ENCODE measurements at regions not wholly inside any gene's neighbourhood (a gene's known extent, or its start where the extent isn't known, plus 50 kb on each side); places are given as distances from the start of the nearest gene placed in this dataset.

DNA sequence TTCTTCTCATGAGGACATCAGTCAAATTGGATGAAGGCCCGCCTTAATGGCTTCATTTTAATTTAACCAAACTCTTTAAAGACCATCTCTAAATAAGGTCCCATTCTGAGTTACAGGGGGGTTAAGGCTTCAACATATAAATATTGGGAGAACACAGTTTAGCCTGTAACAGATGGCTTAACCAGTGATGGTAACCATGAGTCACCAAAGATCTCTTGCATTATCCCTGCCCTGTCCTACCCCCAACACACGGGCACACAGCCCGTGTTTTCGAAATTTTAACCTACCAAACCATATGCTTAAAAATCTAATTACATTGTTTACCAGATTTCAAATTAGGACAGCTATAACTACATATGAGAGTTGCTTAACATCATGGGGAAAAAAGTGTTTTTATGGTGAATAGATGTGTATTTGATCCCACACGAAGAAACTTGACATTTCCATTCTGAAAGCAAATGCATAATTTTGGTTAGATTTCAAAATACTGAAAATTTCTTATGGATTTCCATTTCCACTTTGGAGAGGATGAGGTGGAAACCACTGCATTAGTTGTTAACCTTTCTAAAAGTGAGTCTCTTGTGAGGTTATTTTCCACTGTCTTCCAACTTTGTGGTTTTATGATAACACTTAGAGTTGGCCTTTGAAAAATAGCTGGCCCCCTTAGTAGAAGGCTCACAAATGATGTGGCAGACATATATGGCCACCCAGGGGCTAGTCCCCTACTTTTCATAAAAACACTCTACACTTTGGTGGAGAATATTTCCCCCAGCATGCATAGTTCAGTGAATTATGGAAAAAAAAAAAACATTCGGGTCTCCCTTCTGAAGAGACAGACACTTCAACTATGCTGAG lies 849.3 kb downstream of the TLE1 start:
- DNase-seq (ENCODE audit: low spot score) = no peak

DNA sequence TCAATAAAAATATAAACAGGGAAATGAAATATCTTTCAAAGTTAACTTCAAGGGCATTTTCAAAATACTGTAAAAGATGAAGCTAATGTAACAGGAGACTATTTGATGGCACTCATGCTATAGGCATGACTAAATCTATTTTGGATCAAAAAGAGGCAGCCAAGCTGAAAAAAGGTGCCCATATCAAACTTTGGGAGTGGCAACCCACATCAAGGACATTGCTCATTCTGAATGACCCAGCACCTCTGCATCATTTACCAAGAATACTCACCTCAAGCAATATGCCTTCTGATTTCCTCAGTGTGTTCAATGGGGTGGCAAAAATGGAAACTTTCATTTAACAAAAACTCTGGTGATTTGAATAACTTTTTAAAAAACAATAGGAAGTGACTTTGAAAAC lies 853.3 kb downstream of the TLE1 start:
- no peak for DNase-seq (ENCODE audit: low spot score)

DNA sequence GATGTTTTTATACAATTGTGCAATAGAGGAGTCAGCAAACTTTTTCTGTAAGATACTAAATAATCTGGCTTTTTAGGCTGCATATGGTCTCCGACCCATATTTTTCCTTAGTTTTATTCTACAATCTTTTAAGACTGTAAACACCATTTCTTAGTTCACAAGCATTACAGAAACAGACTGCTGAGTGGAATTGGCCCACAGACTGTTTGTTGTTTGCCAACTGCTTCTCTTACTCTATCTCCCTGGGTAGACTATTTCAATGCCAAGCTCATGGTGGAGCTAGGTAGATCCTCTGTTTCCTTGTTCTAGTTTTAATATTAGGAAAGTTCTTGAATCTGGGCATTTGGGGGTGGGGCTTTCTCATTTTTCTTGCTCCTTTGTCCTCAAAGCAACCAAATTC lies 857.6 kb downstream of the TLE1 start:
- DNase-seq (ENCODE audit: low spot score) = no peak

DNA sequence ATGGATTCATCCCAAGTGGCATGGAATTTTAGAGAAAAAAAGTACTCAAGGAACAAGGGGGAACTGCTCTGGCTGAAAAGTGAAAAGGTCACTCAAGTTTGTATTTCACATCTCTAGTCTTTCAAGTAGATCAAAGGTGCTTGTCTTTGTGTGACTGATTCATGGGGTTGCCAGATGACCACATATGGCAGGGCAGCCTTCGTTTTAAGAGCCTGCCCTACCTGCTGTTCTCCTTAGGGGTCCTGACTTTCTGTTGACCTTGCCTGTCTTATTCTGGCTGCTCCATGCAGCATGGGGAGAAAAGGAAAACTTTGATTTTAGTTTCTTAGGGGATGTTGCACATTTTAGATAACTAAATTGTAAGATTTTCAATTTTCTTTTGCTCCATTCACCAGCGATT lies 877.7 kb downstream of the TLE1 start:
- no peak for DNase-seq (ENCODE audit: low spot score)

DNA sequence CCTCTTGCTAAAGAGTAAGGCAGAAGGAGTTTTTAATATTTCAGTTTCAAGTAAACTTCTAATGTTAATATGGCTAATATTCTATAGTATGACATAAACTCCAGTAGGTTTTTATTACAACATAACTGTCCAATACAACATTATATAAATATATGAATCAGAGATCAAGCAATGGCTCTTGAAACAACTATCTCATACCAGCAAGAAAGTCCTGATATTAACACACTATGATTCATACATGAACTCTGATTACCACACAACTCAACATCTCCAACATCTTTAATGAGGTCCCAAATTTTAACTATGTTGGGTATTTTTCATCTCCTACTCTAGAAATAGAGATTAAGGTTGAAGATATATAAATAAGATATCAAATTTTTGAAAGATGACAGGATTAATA lies 878.3 kb downstream of the TLE1 start:
- DNase-seq (ENCODE audit: low spot score) = no peak

DNA sequence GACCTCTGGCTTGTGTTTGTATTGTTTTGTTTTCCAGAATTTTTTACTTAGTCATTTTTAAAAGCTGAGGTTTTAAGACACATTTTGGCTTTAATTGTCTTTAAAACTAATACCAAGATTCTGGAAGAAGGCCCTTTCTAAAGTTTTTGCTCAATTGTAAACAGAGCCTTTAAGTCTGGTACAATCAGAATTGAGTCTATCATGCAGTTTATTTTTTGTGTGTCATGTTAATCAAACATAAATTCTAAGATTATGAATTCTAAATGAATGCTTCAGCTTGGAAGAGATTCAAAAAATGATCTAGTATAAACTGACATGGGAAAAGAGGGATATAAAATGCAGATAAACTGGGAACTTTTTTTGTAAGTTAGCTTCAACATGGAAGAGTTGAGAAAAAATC lies 882.7 kb downstream of the TLE1 start:
- DNase-seq (ENCODE audit: low spot score) = no peak

DNA sequence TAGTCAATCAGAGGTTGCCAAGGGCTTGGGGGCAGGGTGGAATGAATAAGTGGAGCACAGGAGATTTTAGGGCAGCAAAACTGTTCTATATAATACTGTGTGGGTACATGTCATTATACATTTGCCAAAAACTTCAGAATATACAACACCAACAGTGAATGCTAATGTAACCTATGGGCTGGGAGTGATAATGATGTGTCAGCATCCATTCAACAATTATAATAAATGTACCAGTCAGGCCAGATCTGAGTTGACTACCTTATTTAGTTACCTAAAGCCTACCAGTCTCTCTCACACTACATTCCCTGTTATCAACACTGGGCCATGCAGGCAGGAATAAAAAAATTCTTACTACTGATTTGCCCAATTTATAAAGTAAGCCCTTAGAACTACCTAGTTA lies 884.5 kb downstream of the TLE1 start:
- DNase-seq (ENCODE audit: low spot score) = no peak

DNA sequence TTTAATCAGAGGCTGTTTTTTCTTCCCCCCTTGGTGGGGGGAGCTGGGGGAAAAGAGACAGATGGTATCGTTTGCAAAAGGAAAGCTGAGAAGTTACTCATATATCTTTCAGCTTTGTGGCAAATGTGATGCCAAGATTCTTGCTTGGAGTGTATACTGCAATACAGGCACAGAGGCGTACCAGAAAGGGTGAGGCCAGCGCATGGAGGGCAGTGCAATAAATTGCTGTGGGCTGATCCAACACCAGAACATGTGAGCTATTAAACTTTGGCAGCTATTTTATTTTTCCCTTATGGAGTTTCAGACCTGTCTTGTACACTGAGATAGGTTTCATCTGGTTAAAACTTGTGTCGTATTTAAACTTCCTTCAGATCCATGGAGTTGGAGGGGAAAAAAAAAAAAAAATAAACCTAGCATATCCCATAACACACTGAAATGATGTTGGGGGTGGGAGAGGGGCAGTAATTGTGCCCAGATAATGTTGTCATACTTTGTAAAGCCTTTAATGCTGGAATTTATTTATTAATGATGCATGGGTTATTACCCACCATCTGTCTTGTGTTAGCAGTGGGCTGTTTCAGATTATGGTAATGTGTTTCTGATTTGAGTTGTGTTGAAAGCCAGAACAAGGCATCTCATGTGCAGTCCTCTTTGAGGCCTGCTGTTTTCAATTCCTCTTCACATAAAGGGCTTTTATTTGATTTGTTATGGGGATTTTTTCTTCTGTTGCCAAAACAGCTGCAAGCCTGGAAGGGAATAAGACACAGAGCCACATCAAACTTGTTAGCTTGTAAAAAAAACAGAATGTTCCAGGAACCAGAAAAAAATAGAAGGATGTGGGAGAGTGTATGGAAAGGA lies 891.3 kb downstream of the TLE1 start:
- DNase-seq (ENCODE audit: low spot score) = no peak

DNA sequence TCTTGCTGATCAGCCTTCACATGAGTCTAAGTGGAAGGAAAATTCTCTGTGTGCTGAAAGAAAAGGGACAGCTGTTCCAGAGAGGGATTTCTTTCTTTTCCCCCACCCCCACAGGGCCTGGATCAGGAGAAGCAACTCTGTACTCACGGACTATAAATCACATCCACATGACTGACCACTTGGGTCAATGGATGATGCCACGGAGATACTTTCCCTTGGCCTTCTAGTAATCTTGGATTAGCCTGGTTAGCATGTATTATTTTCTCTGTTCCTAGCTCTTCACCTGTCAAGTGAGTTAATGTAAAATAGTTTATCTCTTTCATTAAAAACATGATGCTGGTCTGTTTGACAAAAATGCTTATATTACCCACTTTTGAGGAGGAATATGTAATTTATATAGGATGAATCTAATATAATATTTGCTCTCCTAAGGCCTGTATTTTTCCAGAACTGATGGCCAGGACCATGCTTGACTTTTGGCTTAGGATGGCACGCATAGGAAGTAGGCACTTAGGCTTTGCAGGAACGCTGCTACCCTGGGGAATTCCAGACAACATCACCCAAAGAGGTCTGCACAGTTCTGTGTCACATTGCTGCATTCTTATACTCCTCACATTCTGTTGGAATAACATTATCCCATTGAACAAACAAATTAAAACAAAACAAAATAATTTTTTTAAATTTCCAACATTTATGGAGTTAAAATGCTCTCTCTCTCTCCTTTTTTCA lies 892.1 kb downstream of the TLE1 start:
- DNase-seq (ENCODE audit: low spot score) = no peak

DNA sequence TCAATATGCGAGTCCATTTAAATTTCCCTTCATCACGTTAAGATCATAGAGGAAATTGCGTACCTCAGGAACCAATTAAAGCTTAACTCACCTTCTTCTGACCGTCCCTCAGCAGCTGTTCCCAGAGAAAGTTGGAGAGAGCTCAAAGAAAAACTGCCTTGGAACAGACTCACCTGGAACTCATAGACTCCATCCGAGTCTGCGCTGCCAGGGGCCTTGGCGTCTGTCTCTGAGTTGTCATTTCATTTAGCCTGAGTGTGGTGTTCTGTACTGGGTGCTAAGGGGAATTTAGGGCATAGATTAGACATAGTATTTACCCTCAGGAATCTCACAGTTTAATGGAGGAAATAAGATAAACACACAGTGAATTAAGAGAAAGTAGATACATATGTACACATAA lies 892.7 kb downstream of the TLE1 start:
- no peak for DNase-seq (ENCODE audit: low spot score)

DNA sequence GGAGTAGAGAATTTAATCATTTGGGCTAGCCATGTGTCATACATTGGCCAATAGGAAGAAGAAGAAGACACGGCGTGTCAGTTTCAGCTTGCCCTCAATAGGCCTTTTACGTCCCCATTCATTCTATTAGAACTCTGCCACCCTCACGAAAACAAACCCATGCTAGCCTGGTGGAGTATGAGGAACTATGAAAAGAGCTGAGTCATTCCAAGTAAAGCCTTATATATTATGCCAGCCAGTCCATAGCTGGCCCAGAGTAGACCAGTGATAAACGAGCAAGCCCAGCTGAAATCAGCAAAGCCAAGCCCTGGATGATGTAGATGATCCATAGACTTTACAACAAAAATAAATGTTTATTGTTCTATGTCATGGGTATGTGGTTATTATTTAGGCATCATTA lies 895.1 kb downstream of the TLE1 start:
- no peak for DNase-seq (ENCODE audit: low spot score)

DNA sequence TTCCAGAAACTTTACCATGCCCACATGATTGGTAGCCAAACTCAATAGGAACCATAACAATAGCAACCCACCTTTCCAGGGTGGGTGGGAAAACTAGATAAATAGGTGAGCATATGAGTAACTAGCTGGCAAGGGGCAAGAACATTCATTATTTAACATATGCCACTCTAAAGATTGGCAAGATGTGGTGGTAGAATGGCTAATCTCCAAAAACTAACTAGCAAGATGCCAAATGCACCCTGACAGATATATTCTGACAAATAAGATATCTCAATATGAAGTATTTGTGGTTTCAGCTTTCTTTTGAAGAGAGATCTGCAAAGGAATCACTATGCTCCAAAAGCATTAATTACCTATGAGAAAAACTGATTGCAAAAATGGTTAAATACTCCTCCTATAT lies 895.6 kb downstream of the TLE1 start:
- no peak for DNase-seq (ENCODE audit: low spot score)

DNA sequence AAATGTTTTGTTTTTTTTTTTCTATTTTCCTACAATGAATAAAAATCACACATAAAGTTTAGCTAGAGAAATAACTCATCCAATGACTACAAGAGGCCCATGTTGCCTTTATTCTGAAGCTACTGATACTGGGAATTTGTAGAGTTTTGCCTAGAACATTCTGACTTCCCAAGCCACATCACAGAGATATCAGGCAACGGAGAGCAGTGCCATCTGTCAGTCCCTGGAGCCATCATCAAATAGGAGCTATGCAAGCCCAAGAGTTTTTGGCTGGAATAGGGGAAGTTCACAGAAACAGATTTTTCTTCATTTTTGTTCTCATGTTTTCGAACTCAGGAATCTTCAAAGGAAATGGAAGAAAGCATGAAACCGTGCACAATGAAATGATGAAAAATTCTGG lies 896.6 kb downstream of the TLE1 start:
- no peak for DNase-seq (ENCODE audit: low spot score)

DNA sequence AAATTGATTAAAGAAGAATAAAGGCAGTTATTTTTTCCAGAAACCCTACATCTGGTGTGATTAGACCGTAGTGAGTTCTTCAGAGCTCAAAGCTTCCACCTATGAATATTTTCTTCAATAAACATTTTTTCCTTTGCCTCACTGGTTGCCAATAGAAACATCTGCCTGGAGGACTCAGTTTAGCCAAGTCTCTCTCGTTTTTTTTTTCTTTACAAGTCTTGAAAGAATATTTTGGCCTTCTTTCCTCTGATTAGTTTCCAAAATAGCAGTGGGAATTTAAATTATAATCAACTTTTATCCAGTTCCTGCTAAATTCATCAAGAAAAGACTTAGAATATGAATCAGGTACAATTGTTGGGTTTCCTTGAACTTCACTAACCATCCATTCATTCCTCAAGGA lies 897.5 kb downstream of the TLE1 start:
- no peak for DNase-seq (ENCODE audit: low spot score)

DNA sequence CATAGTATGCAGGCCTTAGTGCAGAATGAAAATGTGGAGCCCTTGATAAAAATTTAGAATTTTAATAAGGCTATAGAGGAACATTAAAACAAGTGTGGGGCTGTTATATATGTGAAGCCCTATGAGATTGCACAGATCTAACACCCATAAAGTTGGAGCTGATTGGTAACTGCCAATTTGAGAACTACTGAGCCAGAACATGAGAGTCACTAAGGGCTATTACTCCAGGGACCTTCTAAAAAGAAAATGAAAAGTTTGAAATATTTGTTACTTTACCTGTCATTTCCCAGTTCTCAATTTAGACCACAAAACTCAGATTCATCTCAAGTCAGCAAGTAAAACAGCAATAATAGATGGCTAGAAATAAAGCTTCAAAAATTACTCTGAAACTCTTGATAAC lies 898.6 kb downstream of the TLE1 start:
- DNase-seq (ENCODE audit: low spot score) = no peak

DNA sequence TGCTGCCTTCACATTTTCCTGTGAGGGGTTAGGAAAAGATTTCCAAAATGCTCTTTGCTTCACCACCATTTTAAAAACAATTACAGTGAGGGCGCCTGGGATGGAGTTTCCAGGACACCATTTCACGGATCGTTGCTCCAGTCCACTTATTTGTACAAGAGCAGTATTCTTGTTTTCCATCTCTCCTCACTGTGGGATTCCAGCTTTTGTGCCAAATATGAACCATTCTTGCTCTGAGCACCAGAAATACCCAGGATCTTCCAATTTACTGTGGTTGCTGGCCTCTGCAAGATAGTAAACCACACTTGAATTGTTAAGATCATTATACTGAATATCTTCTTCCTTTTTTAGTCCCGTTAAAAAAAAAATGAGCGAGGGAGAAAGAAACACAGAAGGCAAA lies 899.5 kb downstream of the TLE1 start:
- DNase-seq (ENCODE audit: low spot score) = no peak

DNA sequence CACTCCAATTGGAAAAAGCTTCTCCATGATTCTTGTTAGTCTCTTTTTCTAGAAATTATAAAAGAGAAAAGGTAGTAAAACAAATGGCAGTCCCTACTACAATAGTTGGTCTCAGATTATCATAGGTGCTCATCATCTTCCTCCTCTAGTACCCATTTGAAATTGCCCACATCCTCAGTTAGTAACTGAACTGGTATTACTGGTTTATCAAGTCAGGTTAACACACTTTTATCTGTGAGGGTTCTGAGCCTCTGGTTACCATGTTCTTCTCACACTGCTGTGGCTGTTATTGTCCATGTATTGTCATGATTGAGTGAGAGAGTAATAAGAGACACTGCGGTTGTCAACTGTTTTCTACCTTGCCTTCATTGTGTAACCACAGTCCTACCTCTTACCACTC lies 901.7 kb downstream of the TLE1 start:
- no peak for DNase-seq (ENCODE audit: low spot score)

DNA sequence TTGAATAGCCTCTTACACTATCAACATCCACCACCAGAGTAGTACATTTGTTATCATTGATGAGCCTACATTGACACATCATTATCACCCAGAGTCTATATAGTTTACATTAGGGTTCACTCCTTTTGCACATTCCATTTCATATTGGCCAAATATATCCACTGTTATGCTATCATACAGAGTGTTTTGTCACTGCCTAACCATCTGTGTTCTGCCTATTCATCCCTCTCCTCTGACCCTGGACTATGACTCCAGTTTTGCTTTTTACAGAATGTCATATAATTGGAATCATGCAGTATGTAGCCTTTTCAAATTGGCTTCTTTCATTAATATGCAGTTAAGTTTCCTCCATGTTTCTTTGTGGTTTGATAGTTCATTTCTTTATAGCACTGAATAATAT lies 904.7 kb downstream of the TLE1 start:
- DNase-seq (ENCODE audit: low spot score) = no peak

DNA sequence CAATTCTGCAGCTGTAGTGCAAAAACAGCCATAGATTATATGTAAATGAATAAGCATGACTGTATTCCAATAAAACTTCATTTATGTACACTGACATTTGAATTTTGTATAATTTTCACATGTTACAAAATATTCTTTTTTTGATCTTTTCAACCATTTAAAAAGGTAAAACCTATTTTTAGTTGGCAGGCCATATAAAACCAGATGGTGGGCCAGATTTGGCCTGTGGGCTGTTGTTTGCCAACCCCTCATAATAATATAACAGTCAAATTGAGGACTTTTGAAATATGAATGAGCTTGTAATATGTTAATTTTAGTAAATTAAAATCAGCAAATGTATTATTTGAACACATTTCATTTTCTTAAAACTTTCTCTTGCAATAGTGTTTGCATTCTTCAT lies 913.4 kb downstream of the TLE1 start:
- no peak for DNase-seq (ENCODE audit: low spot score)

DNA sequence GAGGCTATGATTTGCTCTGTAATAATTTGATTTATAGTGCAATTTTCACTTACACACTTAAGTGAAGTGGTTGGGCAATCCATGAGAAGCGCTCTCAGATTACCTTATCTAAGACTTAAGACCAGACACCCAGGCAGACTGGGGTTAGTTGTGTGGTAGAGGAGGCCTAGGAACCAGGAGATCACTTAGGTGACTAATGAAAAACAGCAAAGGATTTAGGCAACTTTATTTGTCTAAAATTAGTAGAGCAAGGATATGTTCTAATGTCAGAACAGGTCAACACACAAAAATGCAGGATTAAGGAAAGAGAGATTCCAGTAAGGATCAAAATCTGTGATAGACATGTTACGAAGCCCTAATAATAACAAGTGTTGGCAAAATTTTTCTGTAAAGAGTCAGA lies 913.8 kb downstream of the TLE1 start:
- DNase-seq (ENCODE audit: low spot score) = no peak

DNA sequence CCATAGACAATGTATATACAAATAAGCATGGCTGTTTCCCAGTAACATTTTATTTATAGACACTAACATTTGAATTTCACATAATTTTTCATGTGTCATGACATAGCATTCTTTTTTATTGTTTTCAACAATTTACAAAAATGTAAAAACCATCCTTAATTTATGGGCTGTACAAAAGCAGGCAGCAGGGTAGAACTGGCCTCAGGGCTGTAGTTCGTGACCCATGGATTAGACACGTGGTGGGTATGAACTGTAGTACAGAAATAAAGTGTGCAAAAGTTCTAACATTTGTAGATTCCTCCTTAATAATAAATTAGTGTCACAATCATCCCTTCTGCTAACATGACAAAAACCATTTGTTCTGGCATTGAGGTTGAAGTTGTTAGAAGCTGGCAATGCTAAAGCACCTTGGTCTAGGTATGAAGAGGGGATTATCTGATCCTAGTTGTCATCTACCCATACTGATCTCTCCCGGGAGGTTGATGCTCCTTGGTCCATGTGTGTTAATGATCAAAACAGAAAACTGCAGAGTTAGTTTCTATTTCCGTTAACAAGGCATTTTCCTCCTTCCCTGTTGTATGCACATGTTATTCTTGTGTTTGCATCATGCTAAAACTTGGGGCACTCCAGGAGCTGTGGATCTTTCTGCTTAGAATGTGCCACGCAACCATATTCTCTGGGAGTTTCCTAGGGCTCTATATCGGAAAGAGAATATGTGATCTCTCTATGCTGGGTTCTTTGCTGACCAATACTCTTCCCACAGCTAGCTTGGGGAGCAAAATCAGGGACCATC lies 917.6 kb downstream of the TLE1 start:
- no peak for DNase-seq (ENCODE audit: low spot score)

DNA sequence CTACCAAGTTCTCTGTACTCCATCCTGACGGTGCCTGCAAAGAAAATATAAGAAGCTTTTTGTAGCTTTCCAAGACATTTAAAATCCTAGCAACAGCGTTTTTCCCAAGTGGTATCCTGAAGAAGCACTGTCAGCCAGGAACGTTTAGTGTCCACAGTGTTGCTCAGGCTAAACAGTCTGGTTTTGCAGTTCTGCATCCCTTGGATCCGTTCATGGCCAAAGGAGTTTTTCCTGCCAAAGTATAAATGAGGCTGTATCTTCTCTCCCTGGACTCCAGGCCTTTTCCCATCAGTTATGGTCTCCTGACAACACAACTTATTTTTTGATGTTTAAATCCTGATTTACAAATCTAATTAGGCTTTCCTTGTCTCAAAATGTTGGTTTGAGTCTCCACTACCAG lies 925.8 kb downstream of the TLE1 start:
- DNase-seq (ENCODE audit: low spot score) = no peak

Data from GM03348 (cell line).